Neural cell (in vitro differentiated cells): ENCODE measurements at regions not wholly inside any gene's neighbourhood (a gene's known extent, or its start where the extent isn't known, plus 50 kb on each side); places are given as distances from the start of the nearest gene placed in this dataset.
"Not testable (repeated sequence)": the region's sequence is repeated elsewhere in the genome, so short reads cannot be mapped to it uniquely, and the experiment has no call there.

Source experiments
- EZH2 ChIP-seq: fragments of 200-600, 300-800 bp; shearing (Covaris generic), sonication (generic); IDR thresholded peaks from 2 replicates; pipeline ENCODE4 v1.6.1; 2014; ENCODE audit warnings: antibody characterized with exemption, low read length, borderline replicate concordance, mild to moderate bottlenecking; ENCODE audit not compliant: insufficient read depth, poor library complexity, severe bottlenecking
- POLR2AphosphoS5 ChIP-seq: IDR thresholded peaks from 2 replicates; pipeline ENCODE4 v1.6.1; 2012
- RAD21 ChIP-seq: fragments of 450-650 bp; conservative IDR thresholded peaks from 2 replicates; pipeline ENCODE4 v1.6.1; 2014; ENCODE audit warnings: antibody characterized with exemption, mild to moderate bottlenecking, moderate library complexity
- REST ChIP-seq: IDR thresholded peaks from 2 replicates; pipeline ENCODE4 v1.6.1; 2012; ENCODE audit warnings: borderline replicate concordance
- TAF1 ChIP-seq: IDR thresholded peaks from 2 replicates; pipeline ENCODE4 v1.6.1; 2012; ENCODE audit warnings: low read depth
- TF ChIP-seq, protein P1 (sequence below): fragments of 450-650 bp; IDR thresholded peaks from 2 replicates; pipeline ENCODE4 v1.5.1; 2014; ENCODE audit warnings: antibody characterized with exemption, mild to moderate bottlenecking, moderate library complexity; ENCODE audit not compliant: poor library complexity, severe bottlenecking

DNA sequence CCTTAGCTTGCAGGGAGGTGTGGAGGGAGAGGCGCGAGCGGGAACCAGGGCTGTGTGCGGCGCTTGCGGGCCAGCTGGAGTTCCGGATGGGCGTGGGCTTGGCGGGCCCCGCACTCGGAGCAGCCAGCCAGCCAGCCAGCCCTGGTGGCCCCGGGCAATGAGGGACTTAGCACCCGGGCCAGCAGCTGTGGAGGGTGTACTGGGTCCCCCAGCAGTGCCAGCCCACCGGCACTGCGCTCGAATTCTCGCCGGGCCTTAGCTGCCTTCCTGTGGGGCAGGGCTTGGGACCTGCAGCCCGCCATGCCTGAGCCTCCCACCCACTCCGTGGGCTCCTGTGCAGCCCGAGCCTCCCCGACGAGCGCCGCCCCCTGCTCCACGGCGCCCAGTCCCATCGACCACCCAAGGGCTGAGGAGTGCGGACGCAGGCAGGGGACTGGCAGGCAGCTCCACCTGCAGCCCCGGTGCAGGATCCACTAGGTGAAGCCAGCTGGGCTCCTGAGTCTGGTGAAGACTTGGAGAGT, 462.2 kb downstream of the ACTL7B start:
- TF ChIP-seq, protein P1, sequence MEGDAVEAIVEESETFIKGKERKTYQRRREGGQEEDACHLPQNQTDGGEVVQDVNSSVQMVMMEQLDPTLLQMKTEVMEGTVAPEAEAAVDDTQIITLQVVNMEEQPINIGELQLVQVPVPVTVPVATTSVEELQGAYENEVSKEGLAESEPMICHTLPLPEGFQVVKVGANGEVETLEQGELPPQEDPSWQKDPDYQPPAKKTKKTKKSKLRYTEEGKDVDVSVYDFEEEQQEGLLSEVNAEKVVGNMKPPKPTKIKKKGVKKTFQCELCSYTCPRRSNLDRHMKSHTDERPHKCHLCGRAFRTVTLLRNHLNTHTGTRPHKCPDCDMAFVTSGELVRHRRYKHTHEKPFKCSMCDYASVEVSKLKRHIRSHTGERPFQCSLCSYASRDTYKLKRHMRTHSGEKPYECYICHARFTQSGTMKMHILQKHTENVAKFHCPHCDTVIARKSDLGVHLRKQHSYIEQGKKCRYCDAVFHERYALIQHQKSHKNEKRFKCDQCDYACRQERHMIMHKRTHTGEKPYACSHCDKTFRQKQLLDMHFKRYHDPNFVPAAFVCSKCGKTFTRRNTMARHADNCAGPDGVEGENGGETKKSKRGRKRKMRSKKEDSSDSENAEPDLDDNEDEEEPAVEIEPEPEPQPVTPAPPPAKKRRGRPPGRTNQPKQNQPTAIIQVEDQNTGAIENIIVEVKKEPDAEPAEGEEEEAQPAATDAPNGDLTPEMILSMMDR: not testable (repeated sequence)
- TF ChIP-seq POLR2AphosphoS5, TAF1, EZH2, RAD21, REST: not testable (repeated sequence)
